ENCODE measurements at regions not wholly inside any gene's neighbourhood (a gene's known extent, or its start where the extent isn't known, plus 50 kb on each side); places are given as distances from the start of the nearest gene placed in this dataset.

- H3K27me3 ChIP-seq (ENCODE audit: control insufficient read depth, insufficient read depth, low read length), result peaks cover 2% of the 10 kb centered on the region
- H3K36me3 ChIP-seq (ENCODE audit: control insufficient read depth, insufficient read depth, low read length), result no peaks in the 10 kb centered on the region
- no peak for DNase-seq (ENCODE audit: low read depth)
- no peak for TF ChIP-seq CTCF (IDR thresholded peaks at IDR 0.05; ENCODE audit: insufficient read depth, low read length, severe bottlenecking)
- no peak for FAIRE-seq
- no peak overlapping the region for H3K4me3 ChIP-seq (ENCODE audit: low read depth, low read length)
These were observed 158.2 kb upstream of the NOCT start for GRCh38 chr4:138857416-138857815.

- H3K27me3 ChIP-seq (ENCODE audit: control insufficient read depth, insufficient read depth, low read length), result peaks cover 6% of the 10 kb centered on the region
- FAIRE-seq (no peak), DNase-seq (ENCODE audit: low read depth) (no peak)
- no peak for TF ChIP-seq CTCF (IDR thresholded peaks at IDR 0.05; ENCODE audit: insufficient read depth, low read length, severe bottlenecking)
- no peaks in the 10 kb centered on the region for H3K36me3 ChIP-seq (ENCODE audit: control insufficient read depth, insufficient read depth, low read length)
- H3K4me3 ChIP-seq (ENCODE audit: low read depth, low read length), result no peak overlapping the region
These were observed 162.9 kb upstream of the NOCT start for GRCh38 chr4:138852681-138853080.

- Histone ChIP-seq H3K4me3 (ENCODE audit: low read depth, low read length) (no peak overlapping the region), H3K27me3 (ENCODE audit: control insufficient read depth, insufficient read depth, low read length) (peaks cover 6% of the 10 kb centered on the region), H3K36me3 (ENCODE audit: control insufficient read depth, insufficient read depth, low read length) (no peaks in the 10 kb centered on the region)
- FAIRE-seq (no peak), DNase-seq (ENCODE audit: low read depth) (peak; percentile 63)
- no peak for TF ChIP-seq CTCF (IDR thresholded peaks at IDR 0.05; ENCODE audit: insufficient read depth, low read length, severe bottlenecking)
These were observed 163.9 kb upstream of the NOCT start for GRCh38 chr4:138851391-138852335.

GRCh38 chr4:138845664-138846063 is 169.9 kb upstream of the NOCT start:
- no peak overlapping the region for H3K4me3 ChIP-seq (ENCODE audit: low read depth, low read length)
- H3K27me3 ChIP-seq (ENCODE audit: control insufficient read depth, insufficient read depth, low read length), result peaks cover 4% of the 10 kb centered on the region
- DNase-seq (ENCODE audit: low read depth) (no peak), FAIRE-seq (no peak)
- H3K36me3 ChIP-seq (ENCODE audit: control insufficient read depth, insufficient read depth, low read length), result no peaks in the 10 kb centered on the region
- TF ChIP-seq CTCF (IDR thresholded peaks at IDR 0.05; ENCODE audit: insufficient read depth, low read length, severe bottlenecking), result no peak

- no peak for TF ChIP-seq CTCF (IDR thresholded peaks at IDR 0.05; ENCODE audit: insufficient read depth, low read length, severe bottlenecking)
- no peak for DNase-seq (ENCODE audit: low read depth)
- H3K36me3 ChIP-seq (ENCODE audit: control insufficient read depth, insufficient read depth, low read length), result no peaks in the 10 kb centered on the region
- no peak for FAIRE-seq
- H3K4me3 ChIP-seq (ENCODE audit: low read depth, low read length), result no peak overlapping the region
- peaks cover 4% of the 10 kb centered on the region for H3K27me3 ChIP-seq (ENCODE audit: control insufficient read depth, insufficient read depth, low read length)
These were observed 170.5 kb upstream of the NOCT start for GRCh38 chr4:138845054-138845453.
